Neural progenitor cell (in vitro differentiated cells): ENCODE measurements at regions not wholly inside any gene's neighbourhood (a gene's known extent, or its start where the extent isn't known, plus 50 kb on each side); places are given as distances from the start of the nearest gene placed in this dataset.
"Not testable (repeated sequence)": the region's sequence is repeated elsewhere in the genome, so short reads cannot be mapped to it uniquely, and the experiment has no call there.

Source experiments
- DNase-seq: peaks from one replicate; pipeline ENCODE4 v3.0.0-alpha.2; 2016; ENCODE audit warnings: low spot score
- H2AFZ ChIP-seq: fragments of 200-600 bp; sonication (generic); replicated peaks from 2 replicates; pipeline ENCODE4 v1.6.1; 2016; ENCODE audit warnings: antibody characterized with exemption
- H3F3A ChIP-seq: fragments of 200-600 bp; sonication (generic); 2 replicates; pipeline ENCODE4 v1.6.1; 2016; ENCODE audit warnings: antibody characterized with exemption, low read depth
- H3K27ac ChIP-seq: fragments of 200-600 bp; sonication (generic); 2 replicates; pipeline ENCODE4 v1.5.1; 2016; ENCODE audit warnings: mild to moderate bottlenecking
- H3K27me3 ChIP-seq: fragments of 200-600 bp; sonication (generic); 2 replicates; pipeline ENCODE4 v1.6.1; 2016; ENCODE audit warnings: mild to moderate bottlenecking, moderate library complexity
- H3K36me3 ChIP-seq: fragments of 200-600 bp; sonication (generic); 2 replicates; pipeline ENCODE4 v1.5.1; 2016
- H3K4me1 ChIP-seq: fragments of 200-600 bp; sonication (generic); 2 replicates; pipeline ENCODE4 v1.6.1; 2016; ENCODE audit warnings: mixed run types
- H3K4me2 ChIP-seq: fragments of 200-600 bp; sonication (generic); 2 replicates; pipeline ENCODE4 v1.6.1; 2016
- H3K4me3 ChIP-seq: fragments of 200-600 bp; sonication (generic); 2 replicates; pipeline ENCODE4 v1.5.1; 2016
- H3K79me2 ChIP-seq: fragments of 200-600 bp; sonication (generic); 2 replicates; pipeline ENCODE4 v1.6.1; 2016; ENCODE audit warnings: low read depth
- H3K9ac ChIP-seq: fragments of 200-600 bp; sonication (generic); 2 replicates; pipeline ENCODE4 v1.6.1; 2016
- H3K9me3 ChIP-seq: fragments of 200-600 bp; sonication (generic); 2 replicates; pipeline ENCODE4 v1.5.1; 2016; ENCODE audit warnings: low read depth
- H4K20me1 ChIP-seq: fragments of 200-600 bp; sonication (generic); 2 replicates; pipeline ENCODE4 v1.6.1; 2016; ENCODE audit warnings: low read depth
- H3K27ac Mint-ChIP-seq: 3 replicates; pipeline ENCODE4 v1.8.0; 2021; ENCODE audit warnings: mixed read lengths
- H3K27me3 Mint-ChIP-seq: 2 replicates; pipeline ENCODE4 v1.8.0; 2022; ENCODE audit warnings: low read depth, mild to moderate bottlenecking, inconsistent platforms, moderate library complexity, mixed read lengths; ENCODE audit not compliant: insufficient read depth
- H3K36me3 Mint-ChIP-seq: 3 replicates; pipeline ENCODE4 v1.8.0; 2021; ENCODE audit warnings: mixed read lengths
- H3K4me1 Mint-ChIP-seq: 3 replicates; pipeline ENCODE4 v1.8.0; 2021; ENCODE audit warnings: mixed read lengths
- H3K4me3 Mint-ChIP-seq: 3 replicates; pipeline ENCODE4 v1.8.0; 2021; ENCODE audit warnings: mild to moderate bottlenecking, moderate library complexity, mixed read lengths
- H3K9me3 Mint-ChIP-seq: 3 replicates; pipeline ENCODE4 v1.8.0; 2020; ENCODE audit warnings: mixed read lengths
- EZH2 ChIP-seq: fragments of 200-600 bp; sonication (generic); IDR thresholded peaks from 2 replicates; pipeline ENCODE4 v1.6.1; 2017; ENCODE audit warnings: antibody characterized with exemption, mild to moderate bottlenecking, moderate library complexity
- EZH2phosphoT487 ChIP-seq: fragments of 200-600 bp; sonication (generic); IDR thresholded peaks from 2 replicates; pipeline ENCODE4 v1.6.1; 2017; ENCODE audit warnings: antibody characterized with exemption
- TF ChIP-seq, protein P1 (sequence below): fragments of 200-600 bp; sonication (generic); IDR thresholded peaks from 2 replicates; pipeline ENCODE4 v1.5.1; 2017; ENCODE audit warnings: antibody characterized with exemption, mild to moderate bottlenecking

DNA sequence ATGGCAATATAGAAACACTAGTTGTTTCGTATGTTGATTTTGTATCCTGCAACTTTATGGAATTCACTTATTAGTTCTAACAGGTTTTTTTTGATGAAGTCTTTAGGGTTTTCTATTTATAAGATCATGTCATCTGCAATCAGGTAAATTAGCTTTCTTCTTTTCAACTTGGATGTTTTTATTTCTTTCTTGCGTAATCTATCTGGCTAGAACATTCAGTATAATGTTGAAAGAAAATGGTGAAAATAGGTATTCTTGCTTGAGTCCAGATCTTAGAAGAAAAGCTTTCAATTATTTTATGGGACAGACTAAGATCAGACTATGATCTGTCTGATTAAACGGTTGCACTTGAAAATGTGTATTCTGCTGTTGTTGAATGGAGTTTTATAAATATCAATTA is 820.8 kb upstream of the ADGRB3 start:
- Mint-ChIP-seq H3K27ac (no peak overlapping the region), H3K4me1 (peaks cover 2% of the 10 kb centered on the region), H3K36me3 (no peaks in the 10 kb centered on the region), H3K9me3 (peaks cover 14% of the 10 kb centered on the region), H3K27me3 (no peaks in the 10 kb centered on the region), H3K4me3 (no peak overlapping the region)
- Histone ChIP-seq H3F3A (no peaks in the 10 kb centered on the region), H3K79me2 (no peaks in the 10 kb centered on the region), H3K9ac (no peak overlapping the region), H2AFZ (no peak overlapping the region), H3K4me2 (no peak overlapping the region), H3K4me3 (no peak overlapping the region), H4K20me1 (no peaks in the 10 kb centered on the region), H3K27ac (no peak overlapping the region), H3K36me3 (no peaks in the 10 kb centered on the region), H3K27me3 (no peaks in the 10 kb centered on the region), H3K9me3 (no peaks in the 10 kb centered on the region), H3K4me1 (no peaks in the 10 kb centered on the region)
- TF ChIP-seq EZH2 (no peak), EZH2phosphoT487 (no peak)
- TF ChIP-seq, protein P1, sequence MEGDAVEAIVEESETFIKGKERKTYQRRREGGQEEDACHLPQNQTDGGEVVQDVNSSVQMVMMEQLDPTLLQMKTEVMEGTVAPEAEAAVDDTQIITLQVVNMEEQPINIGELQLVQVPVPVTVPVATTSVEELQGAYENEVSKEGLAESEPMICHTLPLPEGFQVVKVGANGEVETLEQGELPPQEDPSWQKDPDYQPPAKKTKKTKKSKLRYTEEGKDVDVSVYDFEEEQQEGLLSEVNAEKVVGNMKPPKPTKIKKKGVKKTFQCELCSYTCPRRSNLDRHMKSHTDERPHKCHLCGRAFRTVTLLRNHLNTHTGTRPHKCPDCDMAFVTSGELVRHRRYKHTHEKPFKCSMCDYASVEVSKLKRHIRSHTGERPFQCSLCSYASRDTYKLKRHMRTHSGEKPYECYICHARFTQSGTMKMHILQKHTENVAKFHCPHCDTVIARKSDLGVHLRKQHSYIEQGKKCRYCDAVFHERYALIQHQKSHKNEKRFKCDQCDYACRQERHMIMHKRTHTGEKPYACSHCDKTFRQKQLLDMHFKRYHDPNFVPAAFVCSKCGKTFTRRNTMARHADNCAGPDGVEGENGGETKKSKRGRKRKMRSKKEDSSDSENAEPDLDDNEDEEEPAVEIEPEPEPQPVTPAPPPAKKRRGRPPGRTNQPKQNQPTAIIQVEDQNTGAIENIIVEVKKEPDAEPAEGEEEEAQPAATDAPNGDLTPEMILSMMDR = no peak
- DNase-seq = no peak

DNA sequence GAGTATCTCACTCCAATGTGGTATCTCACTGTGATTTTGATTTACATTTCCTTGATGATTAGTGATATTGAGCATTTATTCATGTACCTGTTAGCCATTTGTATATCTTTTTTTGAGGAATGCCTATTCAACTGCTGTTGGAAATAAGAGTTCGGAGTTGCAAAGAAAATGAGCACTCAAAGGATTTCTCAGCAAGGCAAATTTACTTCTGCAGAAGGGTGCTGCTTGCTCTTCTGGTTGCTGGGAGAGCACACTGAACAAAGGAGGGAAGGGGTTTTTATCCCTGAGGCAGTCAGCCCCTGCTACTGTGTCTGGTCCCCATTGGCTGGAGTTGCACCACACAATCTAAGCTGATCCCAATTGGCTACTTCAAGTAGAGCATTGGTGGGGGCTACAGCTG is 822.4 kb upstream of the ADGRB3 start:
- Mint-ChIP-seq H3K4me3 (no peak overlapping the region), H3K27me3 (no peaks in the 10 kb centered on the region), H3K9me3 (peaks cover 14% of the 10 kb centered on the region), H3K4me1 (peaks cover 2% of the 10 kb centered on the region), H3K36me3 (no peaks in the 10 kb centered on the region), H3K27ac (no peak overlapping the region)
- H3K36me3 ChIP-seq = no peaks in the 10 kb centered on the region
- no peak for TF ChIP-seq EZH2phosphoT487
- no peaks in the 10 kb centered on the region for H3K27me3 ChIP-seq
- H3K9me3 ChIP-seq = no peaks in the 10 kb centered on the region
- H3K9ac ChIP-seq = no peak overlapping the region
- H3K4me1 ChIP-seq = no peaks in the 10 kb centered on the region
- H3K27ac ChIP-seq = no peak overlapping the region
- H4K20me1 ChIP-seq = no peaks in the 10 kb centered on the region
- peak overlapping the region; percentile 26 for H2AFZ ChIP-seq
- H3K4me2 ChIP-seq = no peak overlapping the region
- DNase-seq = no peak
- no peaks in the 10 kb centered on the region for H3K79me2 ChIP-seq
- no peak overlapping the region for H3K4me3 ChIP-seq
- H3F3A ChIP-seq = no peaks in the 10 kb centered on the region

DNA sequence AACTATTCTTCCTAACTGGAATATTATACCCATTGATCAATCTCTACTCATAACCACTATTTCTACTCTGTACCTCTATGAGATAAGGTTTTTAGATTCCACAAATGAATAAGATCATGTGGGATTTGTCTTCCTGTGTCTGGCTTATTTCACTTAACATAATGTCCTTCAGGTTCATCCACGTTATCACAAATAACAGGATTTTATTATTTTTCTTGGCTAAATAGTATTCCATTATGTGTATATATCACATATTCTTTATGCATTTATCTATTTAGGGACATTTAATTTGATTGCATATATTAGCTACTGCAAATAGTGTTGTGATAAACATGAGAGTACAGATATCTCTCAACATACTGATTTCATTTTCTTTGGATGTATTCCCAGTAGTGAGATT is 823.0 kb upstream of the ADGRB3 start:
- no peak overlapping the region for H3K4me2 ChIP-seq
- H3K79me2 ChIP-seq = no peaks in the 10 kb centered on the region
- no peak overlapping the region for H3K27ac Mint-ChIP-seq
- no peak overlapping the region for H3K9ac ChIP-seq
- H3K27ac ChIP-seq = no peak overlapping the region
- H3K9me3 Mint-ChIP-seq = peaks cover 14% of the 10 kb centered on the region
- H3K27me3 ChIP-seq = no peaks in the 10 kb centered on the region
- H3F3A ChIP-seq = no peaks in the 10 kb centered on the region
- no peaks in the 10 kb centered on the region for H3K27me3 Mint-ChIP-seq
- TF ChIP-seq, protein P1 = no peak
- TF ChIP-seq EZH2 (no peak), EZH2phosphoT487 (no peak)
- H3K4me1 ChIP-seq = no peaks in the 10 kb centered on the region
- H3K4me3 Mint-ChIP-seq = no peak overlapping the region
- H4K20me1 ChIP-seq = no peaks in the 10 kb centered on the region
- H3K9me3 ChIP-seq = no peaks in the 10 kb centered on the region
- H3K4me3 ChIP-seq = no peak overlapping the region
- no peaks in the 10 kb centered on the region for H3K36me3 ChIP-seq
- H3K36me3 Mint-ChIP-seq = no peaks in the 10 kb centered on the region
- DNase-seq = no peak
- H2AFZ ChIP-seq = no peak overlapping the region
- H3K4me1 Mint-ChIP-seq = no peaks in the 10 kb centered on the region

DNA sequence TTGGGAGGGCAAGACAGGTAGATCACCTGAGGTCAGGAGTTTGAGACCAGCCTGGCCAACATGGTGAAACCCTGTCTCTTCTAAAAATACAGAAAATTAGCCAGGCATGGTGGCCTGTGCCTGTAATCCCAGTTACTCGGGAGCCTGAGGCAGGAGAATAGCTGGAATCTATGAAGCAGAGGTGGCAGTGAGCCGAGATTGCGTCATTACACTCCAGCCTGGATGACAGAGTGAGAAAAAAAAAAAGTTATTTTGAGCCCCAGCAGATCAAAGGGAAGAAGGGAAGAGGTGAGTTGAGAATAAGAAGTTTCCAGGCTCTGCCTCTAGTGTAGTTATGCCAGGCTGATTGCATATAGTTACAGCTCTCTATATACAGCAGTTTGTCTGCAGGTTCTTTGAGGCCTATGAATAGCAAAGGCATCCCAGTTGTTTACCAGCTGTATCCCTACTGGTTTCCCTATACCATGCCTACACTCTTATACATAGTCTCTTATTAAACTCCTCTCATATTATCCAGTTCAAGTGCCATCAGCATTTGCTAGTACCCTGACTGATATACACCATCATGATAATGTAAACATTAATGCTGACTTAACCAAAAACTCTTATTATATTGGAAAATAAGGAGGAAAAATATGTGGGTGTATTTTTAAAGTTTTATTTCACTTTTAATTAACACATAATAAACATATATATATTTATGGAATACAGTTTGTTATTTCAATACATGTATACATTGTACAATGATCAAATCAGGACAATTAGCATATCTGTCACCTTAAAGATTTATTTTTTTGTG is 823.6 kb upstream of the ADGRB3 start:
- Mint-ChIP-seq H3K27me3 (no peaks in the 10 kb centered on the region), H3K9me3 (peaks cover 14% of the 10 kb centered on the region), H3K4me3 (no peak overlapping the region), H3K27ac (no peak overlapping the region), H3K36me3 (no peaks in the 10 kb centered on the region), H3K4me1 (no peaks in the 10 kb centered on the region)
- no peaks in the 10 kb centered on the region for H3K4me1 ChIP-seq
- H3K27ac ChIP-seq = no peak overlapping the region
- DNase-seq = no peak
- no peaks in the 10 kb centered on the region for H3K79me2 ChIP-seq
- no peak overlapping the region for H2AFZ ChIP-seq
- H3K4me2 ChIP-seq = no peak overlapping the region
- H3F3A ChIP-seq = no peaks in the 10 kb centered on the region
- H3K9ac ChIP-seq = no peak overlapping the region
- no peaks in the 10 kb centered on the region for H3K36me3 ChIP-seq
- no peaks in the 10 kb centered on the region for H3K27me3 ChIP-seq
- no peak overlapping the region for H3K4me3 ChIP-seq
- no peaks in the 10 kb centered on the region for H3K9me3 ChIP-seq
- H4K20me1 ChIP-seq = no peaks in the 10 kb centered on the region
- no peak for TF ChIP-seq EZH2
- TF ChIP-seq, protein P1 = no peak
- TF ChIP-seq EZH2phosphoT487 = no peak

- H3F3A ChIP-seq, H3K27ac ChIP-seq, H3K4me1 Mint-ChIP-seq, H3K79me2 ChIP-seq, H2AFZ ChIP-seq, H3K27ac Mint-ChIP-seq, H3K27me3 Mint-ChIP-seq, H3K9me3 ChIP-seq, H3K9me3 Mint-ChIP-seq, H3K36me3 ChIP-seq, H3K36me3 Mint-ChIP-seq, DNase-seq, H3K4me1 ChIP-seq, H3K4me2 ChIP-seq, H3K4me3 Mint-ChIP-seq, H4K20me1 ChIP-seq, H3K4me3 ChIP-seq, H3K27me3 ChIP-seq, H3K9ac ChIP-seq: not testable (repeated sequence)
These were observed 830.3 kb upstream of the ADGRB3 start for GRCh38 chr6:67804808-67805207.
